DOHH2 (cell line): ENCODE measurements at regions not wholly inside any gene's neighbourhood (a gene's known extent, or its start where the extent isn't known, plus 50 kb on each side); places are given as distances from the start of the nearest gene placed in this dataset.
"Not testable (repeated sequence)": the region's sequence is repeated elsewhere in the genome, so short reads cannot be mapped to it uniquely, and the experiment has no call there.

Experiments
- CTCF ChIP-seq: fragments of 200-600 bp; sonication (generic); IDR thresholded peaks from one replicate; pipeline ENCODE4 v1.5.1; 2014; ENCODE audit warnings: antibody characterized with exemption, mild to moderate bottlenecking, low read depth, low read length; ENCODE audit not compliant: poor library complexity, severe bottlenecking
- EZH2phosphoT487 ChIP-seq: fragments of 200-600 bp; sonication (generic); IDR thresholded peaks from 2 replicates; pipeline ENCODE4 v1.6.1; 2017; ENCODE audit warnings: borderline replicate concordance, mild to moderate bottlenecking, antibody characterized with exemption, low read length, moderate library complexity, mixed read lengths

DNA sequence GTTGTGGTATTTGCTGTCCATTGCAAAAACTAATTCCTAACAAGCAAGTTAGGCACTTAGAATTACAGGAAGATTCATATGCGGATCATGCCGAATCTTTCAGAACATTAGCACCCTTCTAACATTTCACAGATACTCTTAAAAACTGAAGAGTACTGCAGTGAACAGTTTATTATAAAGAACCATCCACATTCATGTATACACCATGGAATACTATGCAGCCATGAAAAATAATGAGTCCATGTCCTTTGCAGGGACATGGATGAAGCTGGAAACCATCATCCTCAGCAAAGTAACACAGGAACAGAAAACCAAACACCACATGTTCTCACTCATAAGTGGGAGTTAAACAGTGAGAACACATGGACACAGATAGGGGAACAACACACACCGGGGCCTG is 319.9 kb downstream of the FGFR2 start:
- not testable (repeated sequence) for TF ChIP-seq EZH2phosphoT487, CTCF
